Astrocyte (in vitro differentiated cells and primary cell): ENCODE measurements at regions not wholly inside any gene's neighbourhood (a gene's known extent, or its start where the extent isn't known, plus 50 kb on each side); places are given as distances from the start of the nearest gene placed in this dataset.

Source experiments
- CTCF ChIP-seq: IDR thresholded peaks from 2 replicates; pipeline ENCODE4 v1.5.1; 2011; ENCODE audit warnings: low read depth, mild to moderate bottlenecking, inconsistent platforms, low read length, moderate library complexity; ENCODE audit not compliant: insufficient read depth
- EZH2 ChIP-seq: IDR thresholded peaks from 2 replicates; pipeline ENCODE4 v1.6.1; 2012; ENCODE audit warnings: mild to moderate bottlenecking, low read length, inconsistent platforms; ENCODE audit not compliant: insufficient read depth

GRCh38 chr12:39062266-39062996, 157.0 kb upstream of the CPNE8 start:
- TF ChIP-seq CTCF, result no peak
- TF ChIP-seq EZH2, result no peak
